Neural cell (in vitro differentiated cells): ENCODE measurements at regions not wholly inside any gene's neighbourhood (a gene's known extent, or its start where the extent isn't known, plus 50 kb on each side); places are given as distances from the start of the nearest gene placed in this dataset.
"Not testable (repeated sequence)": the region's sequence is repeated elsewhere in the genome, so short reads cannot be mapped to it uniquely, and the experiment has no call there.

Experiments used
- H2AFZ ChIP-seq: fragments of 200-600, 300-800 bp; sonication (generic), shearing (Covaris generic); 2 replicates; pipeline ENCODE4 v1.6.0; 2014; ENCODE audit warnings: low read depth, mild to moderate bottlenecking, antibody characterized with exemption, low read length, moderate library complexity
- H3F3A ChIP-seq: fragments of 200-600 bp; shearing (Covaris generic); 2 replicates; pipeline ENCODE4 v1.6.1; 2016; ENCODE audit warnings: mild to moderate bottlenecking, moderate library complexity, mixed read lengths, antibody characterized with exemption, low read length; ENCODE audit not compliant: insufficient read depth, poor library complexity, severe bottlenecking
- H3K27ac ChIP-seq: fragments of 200-600, 300-800 bp; sonication (generic), shearing (Covaris generic); 2 replicates; pipeline ENCODE4 v1.5.1; 2014; ENCODE audit warnings: mild to moderate bottlenecking, low read length, moderate library complexity
- H3K27me3 ChIP-seq: fragments of 300-800, 200-600 bp; sonication (generic), shearing (Covaris generic); 2 replicates; pipeline ENCODE4 v1.6.0; 2014; ENCODE audit warnings: mild to moderate bottlenecking, low read depth, low read length, moderate library complexity; ENCODE audit not compliant: insufficient read depth
- H3K36me3 ChIP-seq: fragments of 300-800, 200-600 bp; sonication (generic), shearing (Covaris generic); 2 replicates; pipeline ENCODE4 v1.5.1; 2014; ENCODE audit warnings: mild to moderate bottlenecking, antibody characterized with exemption, low read length, moderate library complexity; ENCODE audit not compliant: insufficient read depth
- H3K4me2 ChIP-seq: fragments of 300-800, 200-600 bp; sonication (generic), shearing (Covaris generic); 2 replicates; pipeline ENCODE4 v1.6.0; 2014; ENCODE audit warnings: mild to moderate bottlenecking, low read length
- H3K4me3 ChIP-seq: fragments of 300-800, 200-600 bp; sonication (generic), shearing (Covaris generic); 2 replicates; pipeline ENCODE4 v1.5.1; 2014; ENCODE audit warnings: mild to moderate bottlenecking, low read length, moderate library complexity
- H3K79me2 ChIP-seq: fragments of 200-600 bp; shearing (Covaris generic); replicated peaks from 2 replicates; pipeline ENCODE4 v1.6.0; 2014; ENCODE audit warnings: mild to moderate bottlenecking, low read length, moderate library complexity; ENCODE audit not compliant: insufficient read depth
- H3K9ac ChIP-seq: fragments of 300-800, 200-600 bp; sonication (generic), shearing (Covaris generic); 2 replicates; pipeline ENCODE4 v1.6.1; 2016; ENCODE audit warnings: mild to moderate bottlenecking, low read length, mixed read lengths
- H3K9me2 ChIP-seq: fragments of 200-600 bp; shearing (Covaris generic); 2 replicates; pipeline ENCODE4 v1.6.1; 2016; ENCODE audit warnings: mild to moderate bottlenecking, low read length, mixed read lengths; ENCODE audit not compliant: insufficient read depth
- H3K9me3 ChIP-seq: fragments of 200-600, 300-800 bp; sonication (generic), shearing (Covaris generic); 2 replicates; pipeline ENCODE4 v1.6.1; 2016; ENCODE audit warnings: mild to moderate bottlenecking, mixed run types, low read length, moderate library complexity, mixed read lengths
- H4K20me1 ChIP-seq: fragments of 200-600 bp; shearing (Covaris generic); 2 replicates; pipeline ENCODE4 v1.6.1; 2016; ENCODE audit warnings: mild to moderate bottlenecking, mixed run types; ENCODE audit not compliant: insufficient read depth
- CTCF ChIP-seq: fragments of 450-650 bp; IDR thresholded peaks from 2 replicates; pipeline ENCODE4 v1.5.1; 2014; ENCODE audit warnings: antibody characterized with exemption, mild to moderate bottlenecking, moderate library complexity; ENCODE audit not compliant: poor library complexity, severe bottlenecking
- EP300 ChIP-seq: fragments of 450-650 bp; conservative IDR thresholded peaks from 2 replicates; pipeline ENCODE4 v1.6.1; 2014; ENCODE audit warnings: antibody characterized with exemption, mild to moderate bottlenecking, moderate library complexity; ENCODE audit not compliant: poor library complexity, severe bottlenecking
- EZH2 ChIP-seq: fragments of 200-600, 300-800 bp; shearing (Covaris generic), sonication (generic); IDR thresholded peaks from 2 replicates; pipeline ENCODE4 v1.6.1; 2014; ENCODE audit warnings: antibody characterized with exemption, low read length, borderline replicate concordance, mild to moderate bottlenecking; ENCODE audit not compliant: insufficient read depth, poor library complexity, severe bottlenecking
- MXI1 ChIP-seq: fragments of 450-650 bp; conservative IDR thresholded peaks from 2 replicates; pipeline ENCODE4 v1.6.1; 2014; ENCODE audit warnings: antibody characterized with exemption, mild to moderate bottlenecking; ENCODE audit not compliant: poor library complexity, severe bottlenecking
- POLR2AphosphoS5 ChIP-seq: IDR thresholded peaks from 2 replicates; pipeline ENCODE4 v1.6.1; 2012
- RAD21 ChIP-seq: fragments of 450-650 bp; conservative IDR thresholded peaks from 2 replicates; pipeline ENCODE4 v1.6.1; 2014; ENCODE audit warnings: antibody characterized with exemption, mild to moderate bottlenecking, moderate library complexity
- REST ChIP-seq: IDR thresholded peaks from 2 replicates; pipeline ENCODE4 v1.6.1; 2012; ENCODE audit warnings: borderline replicate concordance
- SMC3 ChIP-seq: fragments of 450-650 bp; conservative IDR thresholded peaks from 2 replicates; pipeline ENCODE4 v1.6.1; 2014; ENCODE audit warnings: antibody characterized with exemption, mild to moderate bottlenecking, moderate library complexity; ENCODE audit not compliant: poor library complexity
- TAF1 ChIP-seq: IDR thresholded peaks from 2 replicates; pipeline ENCODE4 v1.6.1; 2012; ENCODE audit warnings: low read depth

- no peak for TF ChIP-seq CTCF
- TF ChIP-seq EP300 = no peak
- no peak for TF ChIP-seq SMC3
- no peak for TF ChIP-seq MXI1
- no peak for TF ChIP-seq EZH2
- TF ChIP-seq TAF1 = no peak
- TF ChIP-seq POLR2AphosphoS5 = no peak
- no peak for TF ChIP-seq RAD21
- no peak for TF ChIP-seq REST
- no peak overlapping the region for H3K4me3 ChIP-seq
- H3K9me3 ChIP-seq = no peaks in the 10 kb centered on the region
Measured at GRCh38 chr2:62603154-62603712, 97.2 kb upstream of the TMEM17 start.

GRCh38 chr2:62599674-62600410, 93.8 kb upstream of the TMEM17 start:
- not testable (repeated sequence) for H3K36me3 ChIP-seq, H3K9ac ChIP-seq, H3K27ac ChIP-seq, H3K9me3 ChIP-seq, H3K9me2 ChIP-seq, H3K4me2 ChIP-seq, H2AFZ ChIP-seq, H3K4me3 ChIP-seq, H3K27me3 ChIP-seq, H4K20me1 ChIP-seq, H3K79me2 ChIP-seq, H3F3A ChIP-seq

More at GRCh38 chr2:62603154-62603712, 97.2 kb upstream of the TMEM17 start:
- Histone ChIP-seq H3K9me2 (no peaks in the 10 kb centered on the region), H3K79me2 (no peaks in the 10 kb centered on the region), H3K27ac (no peak overlapping the region), H3K36me3 (no peaks in the 10 kb centered on the region), H4K20me1 (no peaks in the 10 kb centered on the region), H3K4me2 (no peak overlapping the region), H3K27me3 (no peaks in the 10 kb centered on the region), H2AFZ (no peak overlapping the region), H3F3A (no peaks in the 10 kb centered on the region), H3K9ac (no peak overlapping the region)
